Muscle of back (tissue), 3 donors: ENCODE measurements at regions not wholly inside any gene's neighbourhood (a gene's known extent, or its start where the extent isn't known, plus 50 kb on each side); places are given as distances from the start of the nearest gene placed in this dataset.

Source experiments
- DNase-seq, 3 donors: peaks; one replicate each; pipeline versions ENCODE4 v3.0.0 to v3.0.0-alpha.2; 2013

DNA sequence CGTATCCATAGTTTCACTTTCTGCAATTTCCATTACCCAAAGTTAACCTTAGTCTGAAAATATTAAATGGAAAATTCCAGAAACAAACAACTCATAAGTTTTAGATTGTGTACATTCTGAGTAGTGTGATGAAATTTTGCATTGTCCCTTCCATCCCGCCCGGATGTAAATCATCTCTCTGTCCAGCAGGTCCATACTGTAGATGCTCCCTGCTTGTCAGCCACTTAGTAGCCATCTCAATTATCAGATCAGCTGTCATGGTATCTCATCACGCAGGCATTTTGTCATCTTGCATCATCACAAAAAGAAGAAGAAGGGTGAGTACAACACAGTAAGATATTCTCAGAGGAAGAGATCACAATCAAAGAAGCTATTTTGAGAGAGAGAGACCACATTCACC, 185.0 kb upstream of the STK17B start:
- no peak for DNase-seq

DNA sequence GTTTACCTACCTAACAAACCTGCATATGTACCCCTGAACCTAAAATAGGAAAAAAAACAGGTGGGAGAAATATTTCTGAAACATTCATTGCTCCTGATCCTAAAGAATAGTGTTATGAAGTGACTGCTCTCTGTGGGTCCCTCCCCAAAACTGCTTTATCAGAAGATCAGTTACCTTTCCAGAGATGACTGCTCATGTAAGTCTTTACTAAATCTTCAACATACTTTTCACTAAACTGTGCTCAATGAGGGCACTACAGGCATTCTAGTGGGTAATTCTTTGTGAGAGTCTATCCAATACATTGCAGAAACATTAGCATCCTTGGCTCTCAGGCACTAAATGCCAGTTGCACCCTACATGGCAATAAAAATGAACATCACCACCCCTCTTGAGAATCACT, 189.3 kb upstream of the STK17B start:
- no peak for DNase-seq

DNA sequence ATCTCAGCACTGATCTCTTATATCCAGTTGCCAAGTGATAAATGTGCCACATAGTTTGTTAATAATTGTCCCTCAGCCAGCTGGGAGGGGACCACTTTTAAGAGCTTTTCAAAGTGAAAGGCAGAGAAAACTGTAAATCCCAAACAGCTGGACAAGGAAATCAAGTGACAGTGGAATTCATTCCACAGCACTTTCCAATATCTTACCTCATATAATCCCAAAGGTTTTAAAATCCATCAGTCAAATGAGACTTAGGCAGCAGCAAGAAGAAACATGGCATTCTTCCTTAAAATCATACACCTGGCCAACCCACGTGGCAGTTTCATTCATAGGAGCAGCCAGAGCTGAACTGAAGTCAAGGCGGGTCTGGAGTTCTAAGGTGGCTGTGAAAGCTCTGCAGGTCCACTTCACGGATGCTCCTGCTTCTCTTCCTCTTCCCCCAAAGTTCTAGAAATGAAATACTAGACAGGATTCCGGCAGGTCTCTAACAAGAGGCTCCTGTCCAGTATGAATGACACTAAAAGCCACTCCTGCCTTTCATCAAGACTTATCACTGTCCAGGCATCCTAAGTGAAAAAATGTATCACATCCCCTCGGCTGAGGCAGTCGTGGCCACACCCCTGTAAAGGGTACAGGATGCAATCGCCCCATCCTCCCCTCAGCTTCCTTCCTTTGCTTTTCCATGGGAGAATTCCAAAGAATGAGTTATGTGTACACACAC, 190.4 kb upstream of the STK17B start:
- DNase-seq = peak in 1 of 3 donors; percentile 59

DNA sequence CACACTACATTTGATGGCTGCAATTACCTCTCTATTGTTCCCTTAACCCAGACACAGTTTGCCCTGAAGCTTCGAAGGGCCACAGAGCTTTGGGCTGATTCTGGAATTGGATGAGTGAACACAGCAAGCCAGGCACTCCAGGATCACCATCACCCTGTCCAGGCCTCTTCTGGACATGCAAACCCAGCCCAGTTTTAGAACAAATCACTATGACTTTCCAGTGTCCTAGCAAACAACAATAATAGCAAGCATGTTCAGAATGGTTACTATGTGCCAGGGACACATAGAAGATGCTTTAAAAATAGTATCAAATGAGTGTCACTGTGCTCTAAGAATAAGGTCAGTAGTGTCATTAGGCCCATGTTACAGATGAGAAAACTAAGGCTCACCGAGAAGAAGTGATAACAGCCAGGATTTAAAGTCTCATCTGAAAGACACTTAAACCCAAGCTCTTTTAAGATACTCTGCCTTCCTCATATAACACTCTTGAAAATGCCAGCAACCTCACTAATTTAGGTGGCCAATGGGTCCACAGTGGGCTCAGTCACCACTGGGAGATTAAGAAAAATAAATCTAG, 191.7 kb upstream of the STK17B start:
- DNase-seq = no peak

DNA sequence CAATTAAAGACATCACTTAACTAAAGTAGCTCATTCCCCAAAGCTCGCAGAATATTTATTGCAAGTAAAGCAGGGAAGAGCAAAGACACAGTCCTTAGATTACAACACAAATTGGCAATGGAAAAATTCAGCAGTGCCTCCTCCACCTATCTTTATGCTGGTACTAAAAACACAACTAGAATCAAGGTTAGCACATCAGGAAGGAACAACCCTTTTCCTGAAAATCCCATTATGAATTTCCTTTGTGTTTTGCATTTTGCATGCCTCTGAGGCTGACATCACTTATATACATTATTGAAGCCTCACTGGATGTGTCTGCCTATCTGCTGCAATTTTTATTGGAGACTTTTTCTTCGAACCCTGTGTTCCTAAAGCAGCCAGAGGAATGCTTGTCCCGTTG, 193.8 kb upstream of the STK17B start:
- no peak for DNase-seq

DNA sequence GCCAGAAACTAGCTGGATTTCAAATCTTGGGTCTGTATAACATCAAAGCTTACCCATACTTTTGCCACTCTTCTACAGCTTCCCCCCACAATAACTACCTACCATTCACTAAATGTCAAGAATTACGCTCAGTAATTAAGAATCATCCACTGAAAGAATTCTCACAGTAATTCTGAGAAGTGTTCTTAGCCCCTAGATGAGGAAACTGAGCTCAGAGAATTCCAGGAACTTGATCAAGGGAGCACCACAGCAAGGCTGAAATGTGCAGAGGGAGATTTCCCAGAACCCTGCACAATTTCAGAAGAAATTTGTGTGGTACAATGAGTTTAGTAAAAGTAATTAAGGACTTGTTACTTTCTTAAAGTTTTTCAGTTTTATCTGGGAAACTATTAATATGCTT, 194.5 kb upstream of the STK17B start:
- no peak for DNase-seq

DNA sequence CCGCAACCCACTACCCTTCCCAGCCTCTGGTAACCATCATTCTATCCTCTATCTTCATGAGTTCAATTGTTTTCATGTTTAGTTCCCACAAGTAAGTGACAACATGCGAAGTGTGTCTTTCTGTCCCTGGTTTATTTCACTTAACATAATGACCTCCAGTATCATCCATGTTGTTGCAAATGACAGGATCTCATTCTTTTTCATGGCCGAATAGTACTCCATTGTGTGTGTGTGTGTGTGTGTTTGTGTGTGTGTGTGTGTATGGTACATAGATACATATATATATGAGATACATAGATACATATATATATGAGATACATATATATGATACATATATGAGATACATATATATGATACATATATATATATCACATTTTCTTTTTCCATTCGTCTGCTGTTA, 196.3 kb upstream of the STK17B start:
- DNase-seq = no peak

DNA sequence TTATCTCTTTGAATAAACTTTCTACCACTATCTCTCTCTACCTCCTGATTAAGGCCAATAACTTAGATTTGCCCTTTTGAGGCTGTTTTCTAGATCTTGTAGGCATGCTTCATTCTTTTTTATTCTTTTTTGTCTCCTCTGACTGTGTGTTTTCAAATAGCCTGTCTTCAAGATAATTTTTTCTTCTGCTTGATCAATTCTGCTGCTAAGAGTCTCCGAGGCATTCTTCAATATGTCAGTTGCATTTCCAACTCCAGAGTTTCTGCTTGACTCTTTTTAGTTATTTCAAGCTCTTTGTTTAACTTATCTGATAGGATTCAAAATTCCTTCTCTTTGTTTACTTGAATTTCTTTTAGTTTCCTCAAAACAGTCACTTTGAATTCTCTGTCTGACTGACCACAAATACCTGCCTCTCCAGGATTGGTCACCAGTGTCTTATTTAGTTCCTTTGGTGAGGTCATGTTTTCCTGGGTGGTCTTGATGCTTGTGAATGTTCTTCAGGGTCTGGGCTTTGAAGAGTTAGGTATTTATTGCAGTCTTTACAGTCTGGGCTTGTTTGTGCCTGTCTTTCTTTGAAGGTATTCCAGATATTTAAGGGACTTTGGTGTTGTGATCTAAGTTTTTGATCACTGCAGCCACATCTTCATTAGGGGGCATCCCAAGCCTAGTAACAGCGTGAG, 197.3 kb upstream of the STK17B start:
- DNase-seq = no peak

DNA sequence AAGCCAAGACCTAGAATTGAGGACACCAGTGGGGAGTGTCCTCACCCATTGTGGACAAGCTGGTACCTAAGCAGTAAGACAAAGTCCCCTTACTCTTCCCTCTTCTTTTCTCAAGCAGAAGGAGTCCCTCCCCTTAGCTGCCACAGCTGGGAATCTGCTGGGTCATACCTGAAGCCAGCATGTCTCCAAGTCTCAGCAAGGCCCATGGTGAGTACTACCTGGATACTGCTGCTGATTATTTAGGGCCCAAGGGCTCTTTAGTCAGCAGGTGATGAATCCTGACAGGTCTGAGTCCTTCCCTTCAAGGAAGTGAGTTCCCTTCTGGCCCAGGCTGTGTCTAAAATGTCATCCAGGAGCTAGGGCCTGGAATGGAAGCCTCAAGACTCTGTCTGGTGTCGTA, 198.6 kb upstream of the STK17B start:
- no peak for DNase-seq

DNA sequence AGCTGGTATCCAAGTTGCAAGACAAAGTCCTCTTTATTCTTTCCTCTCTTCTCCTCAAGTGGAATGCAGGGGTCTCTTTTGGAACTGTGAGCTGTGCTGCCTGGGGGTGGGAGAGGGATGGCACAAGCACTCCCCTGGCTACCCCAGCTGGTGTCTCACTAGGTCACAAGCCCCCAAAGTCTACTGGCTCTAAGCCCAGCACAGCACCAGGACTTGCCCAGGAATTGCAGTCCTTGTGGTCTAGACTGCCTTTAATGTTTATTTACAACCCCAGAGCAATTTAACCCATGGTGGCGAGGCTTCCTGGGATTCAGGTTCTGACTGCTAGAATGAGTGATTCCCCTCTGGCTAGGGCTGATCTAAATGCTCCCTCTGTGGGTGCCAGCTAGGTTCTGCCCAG, 199.0 kb upstream of the STK17B start:
- no peak for DNase-seq

DNA sequence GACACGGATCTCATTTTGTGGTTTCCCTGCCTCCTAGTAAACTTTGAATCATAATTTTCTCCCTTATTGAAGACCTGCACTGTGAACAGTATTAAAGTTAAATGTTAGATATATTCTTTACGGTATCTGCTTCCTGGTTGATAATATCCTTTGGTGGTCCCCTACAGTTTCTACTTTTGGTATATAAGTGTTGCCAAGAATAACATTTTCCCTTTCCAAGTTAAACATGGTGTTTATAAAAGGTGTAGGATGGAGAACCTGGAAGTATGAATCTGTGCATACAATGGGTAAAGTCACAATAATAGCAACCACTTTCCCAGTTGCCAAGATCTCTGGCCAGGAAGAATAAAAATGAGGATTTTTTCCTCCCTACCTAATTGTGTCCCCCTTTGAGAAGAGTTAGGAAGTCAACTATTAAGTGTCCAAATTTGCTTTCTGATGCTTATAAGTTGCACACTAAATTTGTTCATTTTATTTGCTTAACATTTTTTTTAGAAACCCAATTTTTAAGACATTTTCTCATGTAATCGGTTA, 201.0 kb upstream of the STK17B start:
- DNase-seq = peak in 1 of 3 donors; percentile 28

DNA sequence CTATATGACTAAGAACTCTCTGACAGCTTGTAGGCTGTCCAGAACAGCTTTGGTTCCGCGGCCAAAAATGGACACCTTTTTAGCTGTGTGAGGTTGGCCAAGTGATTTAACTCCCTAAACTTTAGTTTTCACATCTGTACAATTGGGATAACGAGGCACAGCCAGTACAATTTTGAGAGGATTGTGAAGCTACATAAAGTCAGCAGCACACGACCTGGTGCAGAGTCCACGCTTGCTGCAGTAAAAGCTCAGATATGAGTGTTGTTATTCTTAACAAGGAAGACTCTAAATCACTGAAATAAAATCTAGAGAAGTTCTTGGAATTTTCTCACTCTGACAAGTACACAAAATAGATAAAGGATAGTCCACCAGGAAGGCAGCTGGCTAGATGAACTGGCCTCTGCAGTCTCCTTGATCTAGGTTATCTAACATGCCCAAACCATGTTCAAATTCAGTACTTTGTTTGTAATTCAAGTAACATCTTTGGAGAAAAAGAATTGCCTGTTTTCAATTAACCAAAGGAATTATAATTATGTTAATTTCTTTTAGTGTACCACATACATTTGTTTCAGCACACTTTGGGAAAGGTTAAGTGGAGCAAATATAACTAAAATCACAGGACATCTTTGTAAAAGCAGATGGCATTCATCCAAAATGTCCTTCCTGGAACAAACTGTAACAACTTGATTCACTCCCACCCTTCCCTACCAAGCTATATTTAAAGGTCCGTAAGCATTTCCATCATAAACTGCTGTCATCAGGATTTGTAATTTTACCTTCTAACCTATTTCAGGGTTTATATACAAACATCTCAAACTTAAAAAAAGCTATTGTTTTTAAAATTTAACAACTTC, 201.7 kb upstream of the STK17B start:
- peak in 1 of 3 donors; percentile 57 for DNase-seq

DNA sequence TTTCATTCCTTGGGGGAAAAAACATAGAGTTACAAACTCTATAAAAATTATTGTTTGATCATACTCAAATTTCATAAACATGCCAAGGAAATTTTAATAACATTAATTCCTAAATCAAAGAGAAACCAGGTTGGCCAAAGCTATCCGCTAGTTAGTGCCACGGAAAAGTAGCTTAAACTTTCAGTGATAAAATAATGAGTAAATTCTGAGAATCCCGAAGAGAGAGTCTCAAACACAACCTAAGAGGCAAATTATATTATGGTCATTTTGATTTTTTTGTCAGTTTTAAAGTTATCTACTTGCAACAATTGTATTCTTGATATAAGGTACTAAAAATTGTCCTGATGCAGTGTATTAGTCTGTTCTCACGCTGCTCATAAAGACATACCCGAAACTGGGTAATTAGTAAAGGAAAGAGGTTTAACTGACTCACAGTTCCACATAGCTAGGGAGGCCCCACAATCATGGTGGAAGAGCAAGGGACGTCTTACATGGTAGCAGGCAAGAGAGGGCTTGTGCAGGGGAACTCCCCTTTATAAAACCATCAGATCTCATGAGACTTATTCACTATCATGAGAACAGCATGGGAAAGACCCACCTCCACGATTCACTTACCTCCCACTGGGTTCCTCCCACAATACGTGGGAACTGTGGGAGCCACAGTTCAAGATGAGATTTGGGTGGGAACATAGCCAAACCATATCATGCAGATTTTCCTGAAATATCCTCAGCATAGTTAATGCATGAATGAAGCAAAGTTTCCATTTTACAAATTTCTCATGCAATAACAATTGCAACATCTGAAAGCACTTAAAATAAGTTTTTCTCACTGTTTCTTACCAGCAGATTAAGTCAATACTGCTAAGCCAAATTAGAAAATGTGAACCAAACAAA, 205.9 kb upstream of the STK17B start:
- peak in 1 of 3 donors; percentile 63 for DNase-seq

DNA sequence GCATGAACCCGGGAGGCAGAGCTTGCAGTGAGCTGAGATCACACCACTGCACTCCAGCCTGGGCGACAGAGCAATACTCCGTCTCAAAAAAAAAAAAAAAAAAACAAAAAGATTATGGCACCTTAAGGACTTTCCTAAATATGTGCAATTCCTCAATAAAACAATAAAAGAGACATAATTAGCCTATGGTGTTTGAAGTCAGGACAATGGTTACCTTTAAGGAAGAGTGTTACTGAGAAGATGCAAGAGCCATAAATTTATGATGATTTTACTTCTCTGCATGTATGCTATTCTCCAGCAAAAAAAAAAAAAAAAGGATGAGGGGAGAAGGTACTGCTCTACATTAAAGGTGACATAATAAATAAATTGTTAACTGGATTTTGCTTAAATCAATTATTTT, 208.2 kb upstream of the STK17B start:
- no peak for DNase-seq

DNA sequence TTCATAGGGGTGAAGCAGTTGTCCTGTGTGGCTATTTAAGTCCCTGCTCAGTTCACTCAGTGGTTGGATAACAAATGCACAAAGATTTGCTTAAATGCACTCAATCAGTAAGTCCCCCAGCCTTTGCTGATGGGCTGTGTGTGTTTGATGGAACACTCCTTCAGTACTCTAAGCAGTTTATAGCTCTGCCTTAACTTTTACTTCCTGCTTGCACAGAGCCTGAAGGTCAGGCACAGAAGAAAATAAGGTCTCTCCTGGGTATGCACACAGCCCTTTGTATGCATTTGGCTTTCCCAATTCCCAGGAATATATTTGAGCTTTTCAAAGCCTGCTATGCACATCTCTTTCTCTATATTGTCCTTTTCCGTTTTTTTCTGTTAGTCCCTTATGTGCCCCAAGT, 208.7 kb upstream of the STK17B start:
- no peak for DNase-seq

DNA sequence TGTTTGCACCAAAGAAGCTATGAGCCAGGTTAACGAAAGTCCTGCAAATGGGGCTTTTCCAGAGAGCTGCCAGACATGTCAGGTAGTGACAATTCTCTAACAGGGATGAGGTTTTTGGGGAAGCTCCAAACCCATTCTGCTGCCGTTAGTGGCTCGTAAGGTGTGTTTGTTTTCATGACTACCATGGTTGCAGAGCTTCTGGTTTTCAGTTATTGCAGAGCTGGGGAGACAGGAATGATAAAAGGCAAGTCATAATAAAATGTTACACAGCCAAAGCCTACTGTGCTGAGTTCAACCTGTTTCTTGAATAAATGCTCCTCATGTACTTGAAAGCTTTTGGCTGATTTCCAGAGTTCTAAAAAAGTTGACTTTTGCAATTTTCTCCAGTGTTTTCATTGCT, 209.2 kb upstream of the STK17B start:
- DNase-seq = no peak

DNA sequence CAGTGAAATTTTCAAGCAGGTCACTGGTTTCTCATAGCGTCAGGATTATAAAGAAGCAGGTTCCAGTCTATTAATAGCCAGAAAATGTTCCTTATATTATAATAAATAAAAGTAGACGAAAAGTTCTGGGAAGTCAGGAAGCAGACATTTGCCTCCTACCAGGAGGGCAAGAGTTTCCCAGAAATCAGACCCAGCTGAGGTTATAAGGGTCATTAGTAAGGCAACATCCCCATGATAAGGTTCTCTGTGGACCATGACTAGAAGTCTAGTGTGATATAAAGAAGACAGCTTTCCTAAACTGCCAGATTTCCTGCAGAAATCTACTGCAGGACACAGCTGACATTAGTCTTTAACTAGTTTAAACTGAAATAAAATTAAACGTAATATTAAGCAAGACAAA, 210.1 kb upstream of the STK17B start:
- no peak for DNase-seq

DNA sequence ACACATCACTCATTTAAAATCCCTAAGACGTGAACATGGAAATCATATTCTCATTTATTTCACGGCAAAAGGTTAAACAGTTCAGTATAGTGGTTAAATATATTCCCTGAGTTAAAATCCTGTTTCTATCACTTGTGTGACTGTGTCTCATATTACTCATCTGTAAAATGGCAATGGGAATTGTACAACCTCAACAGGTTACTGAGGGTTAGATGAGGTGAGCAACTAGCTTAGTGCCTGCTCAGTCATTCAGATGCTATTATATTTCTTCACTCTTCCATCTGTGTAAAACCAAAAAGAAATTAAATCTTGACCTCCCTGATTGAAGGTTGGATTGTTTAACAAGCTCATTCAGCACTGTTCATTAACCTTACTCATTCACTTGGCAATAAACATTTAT, 212.4 kb upstream of the STK17B start:
- DNase-seq = no peak

DNA sequence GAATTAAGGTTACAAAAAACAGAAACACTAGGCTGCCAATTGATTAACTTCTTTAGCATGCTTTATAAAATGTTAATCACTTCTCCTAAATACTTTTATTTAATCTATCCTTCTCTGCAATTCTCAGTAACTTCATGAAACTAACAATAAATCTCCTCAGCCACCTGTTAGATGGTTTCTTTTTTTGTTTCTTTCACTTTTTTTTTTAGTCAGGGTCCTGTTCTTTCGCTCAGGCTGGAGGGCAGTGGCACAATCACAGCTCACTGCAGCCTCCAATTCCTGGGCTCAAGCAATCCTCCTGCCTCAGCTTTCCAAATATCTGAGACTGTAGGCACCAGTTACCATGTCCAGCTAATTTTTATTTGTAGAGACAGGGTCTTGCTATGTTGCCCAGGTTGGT, 213.4 kb upstream of the STK17B start:
- DNase-seq = no peak

DNA sequence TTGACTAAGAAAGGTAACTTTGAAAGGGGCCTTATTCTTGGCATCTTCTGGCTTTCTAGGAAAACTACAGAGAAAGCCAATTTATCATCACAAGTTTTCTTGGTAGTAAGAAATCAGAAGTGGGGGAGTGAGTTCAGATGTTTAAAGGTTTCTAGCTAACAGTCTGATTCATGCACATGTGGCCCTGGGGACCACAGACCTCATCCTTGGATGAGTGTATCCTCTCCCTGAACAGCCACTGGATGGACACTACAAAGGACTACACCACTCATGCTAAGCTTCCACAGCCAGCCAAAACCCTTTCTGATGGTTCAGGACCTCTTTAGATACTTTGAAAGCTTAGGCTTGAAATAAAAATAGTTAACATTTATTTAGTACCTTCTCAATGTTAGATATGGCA, 218.3 kb upstream of the STK17B start:
- no peak for DNase-seq
